Astrocyte (in vitro differentiated cells and primary cell): ENCODE measurements at regions not wholly inside any gene's neighbourhood (a gene's known extent, or its start where the extent isn't known, plus 50 kb on each side); places are given as distances from the start of the nearest gene placed in this dataset.

Experiments
- DNase-seq: peaks from one replicate; pipeline ENCODE4 v3.0.0-alpha.2; 2010; ENCODE audit warnings: low read depth
- FAIRE-seq: peaks from 2 replicates; lab custom pipeline; 2011; peaks lifted over from hg19 to GRCh38; lab: Jason Lieb, UNC
- H2AFZ ChIP-seq: 2 replicates; pipeline ENCODE4 v1.6.0; 2012; ENCODE audit warnings: low read depth, low read length, inconsistent platforms
- H3K27ac ChIP-seq: 2 replicates; pipeline ENCODE4 v1.5.1; 2011; ENCODE audit warnings: low read depth, low read length, inconsistent platforms
- H3K27me3 ChIP-seq: 2 replicates; pipeline ENCODE4 v1.6.0; 2011; ENCODE audit warnings: low read length, inconsistent platforms; ENCODE audit not compliant: insufficient read depth
- H3K36me3 ChIP-seq: 2 replicates; pipeline ENCODE4 v1.5.1; 2011; ENCODE audit warnings: low read length, inconsistent platforms; ENCODE audit not compliant: insufficient read depth
- H3K4me1 ChIP-seq: 2 replicates; pipeline ENCODE4 v1.5.1; 2011; ENCODE audit warnings: low read length, inconsistent platforms; ENCODE audit not compliant: insufficient read depth
- H3K4me2 ChIP-seq: 2 replicates; pipeline ENCODE4 v1.6.0; 2012; ENCODE audit warnings: low read length, inconsistent platforms
- H3K4me3 ChIP-seq: 2 replicates; pipeline ENCODE4 v1.5.1; 2011; ENCODE audit warnings: low read depth, mild to moderate bottlenecking, low read length, inconsistent platforms; ENCODE audit not compliant: insufficient read depth
- H3K79me2 ChIP-seq: 2 replicates; pipeline ENCODE4 v1.6.0; 2012; ENCODE audit warnings: mild to moderate bottlenecking, low read length, inconsistent platforms; ENCODE audit not compliant: insufficient read depth
- H3K9ac ChIP-seq: 2 replicates; pipeline ENCODE4 v1.6.0; 2012; ENCODE audit warnings: mild to moderate bottlenecking, low read length, inconsistent platforms
- H3K9me3 ChIP-seq: 2 replicates; pipeline ENCODE4 v1.5.1; 2012; ENCODE audit warnings: low read depth, mild to moderate bottlenecking, low read length, inconsistent platforms; ENCODE audit not compliant: insufficient read depth
- H4K20me1 ChIP-seq: 2 replicates; pipeline ENCODE4 v1.6.0; 2012; ENCODE audit warnings: low read length, inconsistent platforms; ENCODE audit not compliant: insufficient read depth
- H3K27ac Mint-ChIP-seq: one replicate; pipeline ENCODE4 v1.8.0; 2021; ENCODE audit warnings: mild to moderate bottlenecking, mixed read lengths; ENCODE audit not compliant: unreplicated experiment
- H3K27me3 Mint-ChIP-seq: one replicate; pipeline ENCODE4 v1.8.0; 2021; ENCODE audit warnings: low read depth, mixed read lengths; ENCODE audit not compliant: unreplicated experiment
- H3K36me3 Mint-ChIP-seq: one replicate; pipeline ENCODE4 v1.8.0; 2021; ENCODE audit warnings: low read depth, mixed read lengths; ENCODE audit not compliant: unreplicated experiment
- H3K4me1 Mint-ChIP-seq: one replicate; pipeline ENCODE4 v1.8.0; 2021; ENCODE audit warnings: low read depth, mixed read lengths; ENCODE audit not compliant: unreplicated experiment
- H3K4me3 Mint-ChIP-seq: one replicate; pipeline ENCODE4 v1.8.0; 2021; ENCODE audit warnings: mild to moderate bottlenecking, moderate library complexity, mixed read lengths; ENCODE audit not compliant: unreplicated experiment
- H3K9me3 Mint-ChIP-seq: one replicate; pipeline ENCODE4 v1.8.0; 2021; ENCODE audit warnings: mild to moderate bottlenecking, mixed read lengths; ENCODE audit not compliant: unreplicated experiment
- CTCF ChIP-seq: IDR thresholded peaks from 2 replicates; pipeline ENCODE4 v1.5.1; 2011; ENCODE audit warnings: low read depth, mild to moderate bottlenecking, inconsistent platforms, low read length, moderate library complexity; ENCODE audit not compliant: insufficient read depth
- EZH2 ChIP-seq: IDR thresholded peaks from 2 replicates; pipeline ENCODE4 v1.6.1; 2012; ENCODE audit warnings: mild to moderate bottlenecking, low read length, inconsistent platforms; ENCODE audit not compliant: insufficient read depth

- no peak overlapping the region for H3K27ac Mint-ChIP-seq
- Histone ChIP-seq H3K9me3 (no peaks in the 10 kb centered on the region), H3K4me2 (peak overlapping the region; percentile 19), H3K9ac (no peak overlapping the region), H3K27me3 (no peaks in the 10 kb centered on the region), H3K36me3 (no peaks in the 10 kb centered on the region), H4K20me1 (no peaks in the 10 kb centered on the region), H2AFZ (no peak overlapping the region), H3K27ac (peak overlapping the region; percentile 47), H3K4me1 (peaks cover 20% of the 10 kb centered on the region), H3K79me2 (no peaks in the 10 kb centered on the region), H3K4me3 (no peak overlapping the region)
- DNase-seq (no peak), FAIRE-seq (no peak)
- H3K9me3 Mint-ChIP-seq = no peaks in the 10 kb centered on the region
- TF ChIP-seq CTCF = no peak
- no peak for TF ChIP-seq EZH2
- H3K36me3 Mint-ChIP-seq = no peaks in the 10 kb centered on the region
- H3K4me3 Mint-ChIP-seq = no peak overlapping the region
- H3K4me1 Mint-ChIP-seq = peaks cover 41% of the 10 kb centered on the region
- no peaks in the 10 kb centered on the region for H3K27me3 Mint-ChIP-seq
These were observed 54.7 kb upstream of the FAM9C start for GRCh38 chrX:13099121-13099520.

- Histone ChIP-seq H4K20me1 (no peaks in the 10 kb centered on the region), H2AFZ (no peak overlapping the region), H3K9me3 (no peaks in the 10 kb centered on the region), H3K4me2 (no peak overlapping the region), H3K4me1 (peaks cover 11% of the 10 kb centered on the region), H3K9ac (no peak overlapping the region), H3K27ac (no peak overlapping the region), H3K27me3 (no peaks in the 10 kb centered on the region), H3K79me2 (no peaks in the 10 kb centered on the region), H3K4me3 (no peak overlapping the region), H3K36me3 (no peaks in the 10 kb centered on the region)
- FAIRE-seq (peak; percentile 97), DNase-seq (no peak)
- Mint-ChIP-seq H3K4me1 (peaks cover 29% of the 10 kb centered on the region), H3K36me3 (no peaks in the 10 kb centered on the region), H3K27ac (no peak overlapping the region), H3K9me3 (no peaks in the 10 kb centered on the region), H3K27me3 (no peaks in the 10 kb centered on the region), H3K4me3 (no peak overlapping the region)
- TF ChIP-seq EZH2 (no peak), CTCF (no peak)
These were observed 52.3 kb upstream of the FAM9C start for GRCh38 chrX:13096728-13097127.

- Histone ChIP-seq H3K4me1 (peaks cover 4% of the 10 kb centered on the region), H3K4me2 (no peak overlapping the region), H3K27me3 (no peaks in the 10 kb centered on the region), H2AFZ (no peak overlapping the region), H3K9me3 (no peaks in the 10 kb centered on the region), H3K79me2 (no peaks in the 10 kb centered on the region), H3K4me3 (no peak overlapping the region), H3K9ac (peak overlapping the region; percentile 40), H4K20me1 (no peaks in the 10 kb centered on the region), H3K27ac (peak overlapping the region; percentile 50), H3K36me3 (no peaks in the 10 kb centered on the region)
- Mint-ChIP-seq H3K36me3 (no peaks in the 10 kb centered on the region), H3K27me3 (no peaks in the 10 kb centered on the region), H3K4me3 (no peak overlapping the region), H3K4me1 (peaks cover 17% of the 10 kb centered on the region), H3K27ac (peak overlapping the region; percentile 94), H3K9me3 (no peaks in the 10 kb centered on the region)
- FAIRE-seq (no peak), DNase-seq (peak; percentile 75)
- TF ChIP-seq EZH2 (no peak), CTCF (no peak)
These were observed 50.5 kb upstream of the FAM9C start for GRCh38 chrX:13094828-13095341.
